Panc1 (cell line): ENCODE measurements at regions not wholly inside any gene's neighbourhood (a gene's known extent, or its start where the extent isn't known, plus 50 kb on each side); places are given as distances from the start of the nearest gene placed in this dataset.

Experiments
- POLR2AphosphoS5 ChIP-seq: IDR thresholded peaks from 2 replicates; pipeline ENCODE4 v1.6.1; 2012; ENCODE audit warnings: mild to moderate bottlenecking, low read depth, low read length, moderate library complexity
- SIN3A ChIP-seq: IDR thresholded peaks from 2 replicates; pipeline ENCODE4 v1.6.1; 2012; ENCODE audit warnings: low read depth, mild to moderate bottlenecking, low read length, moderate library complexity, borderline replicate concordance; ENCODE audit not compliant: insufficient read depth
- TF ChIP-seq, protein P1 (sequence below): fragments of 450-650 bp; IDR thresholded peaks from 2 replicates; pipeline ENCODE4 v1.5.1; 2017; ENCODE audit warnings: mild to moderate bottlenecking
- TF ChIP-seq, protein P2 (sequence below), 2 experiments: IDR thresholded peaks; 2 replicates each; pipeline ENCODE4 v1.6.1; 2011 to 2012; ENCODE audit warnings: low read depth in 2 of 2, control low read depth in 1 of 2, low read length in 1 of 2, mild to moderate bottlenecking in 1 of 2, moderate library complexity in 1 of 2; ENCODE audit not compliant: insufficient read depth in 1 of 2

DNA sequence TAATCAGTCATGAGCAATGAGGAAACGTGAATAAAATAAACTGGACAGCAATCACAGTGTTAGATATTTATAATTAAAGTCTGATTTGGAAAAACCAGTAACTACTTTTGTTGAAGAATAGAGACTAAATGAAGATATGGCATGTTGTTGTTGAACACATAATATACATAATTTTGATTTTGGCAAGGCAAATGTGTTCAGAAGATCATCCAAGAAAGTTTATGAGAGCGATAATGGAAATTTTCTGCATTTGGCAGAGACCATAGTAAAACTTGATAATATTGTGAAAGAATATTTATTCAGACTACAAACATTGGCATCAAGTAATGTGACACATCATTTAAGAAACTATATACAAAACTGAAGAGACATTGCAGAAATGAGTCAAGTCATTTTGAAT lies 620.7 kb downstream of the TMA16 start:
- TF ChIP-seq, protein P1, sequence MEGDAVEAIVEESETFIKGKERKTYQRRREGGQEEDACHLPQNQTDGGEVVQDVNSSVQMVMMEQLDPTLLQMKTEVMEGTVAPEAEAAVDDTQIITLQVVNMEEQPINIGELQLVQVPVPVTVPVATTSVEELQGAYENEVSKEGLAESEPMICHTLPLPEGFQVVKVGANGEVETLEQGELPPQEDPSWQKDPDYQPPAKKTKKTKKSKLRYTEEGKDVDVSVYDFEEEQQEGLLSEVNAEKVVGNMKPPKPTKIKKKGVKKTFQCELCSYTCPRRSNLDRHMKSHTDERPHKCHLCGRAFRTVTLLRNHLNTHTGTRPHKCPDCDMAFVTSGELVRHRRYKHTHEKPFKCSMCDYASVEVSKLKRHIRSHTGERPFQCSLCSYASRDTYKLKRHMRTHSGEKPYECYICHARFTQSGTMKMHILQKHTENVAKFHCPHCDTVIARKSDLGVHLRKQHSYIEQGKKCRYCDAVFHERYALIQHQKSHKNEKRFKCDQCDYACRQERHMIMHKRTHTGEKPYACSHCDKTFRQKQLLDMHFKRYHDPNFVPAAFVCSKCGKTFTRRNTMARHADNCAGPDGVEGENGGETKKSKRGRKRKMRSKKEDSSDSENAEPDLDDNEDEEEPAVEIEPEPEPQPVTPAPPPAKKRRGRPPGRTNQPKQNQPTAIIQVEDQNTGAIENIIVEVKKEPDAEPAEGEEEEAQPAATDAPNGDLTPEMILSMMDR = no peak
- TF ChIP-seq POLR2AphosphoS5 = no peak
- no peak for TF ChIP-seq SIN3A
- TF ChIP-seq, protein P2, sequence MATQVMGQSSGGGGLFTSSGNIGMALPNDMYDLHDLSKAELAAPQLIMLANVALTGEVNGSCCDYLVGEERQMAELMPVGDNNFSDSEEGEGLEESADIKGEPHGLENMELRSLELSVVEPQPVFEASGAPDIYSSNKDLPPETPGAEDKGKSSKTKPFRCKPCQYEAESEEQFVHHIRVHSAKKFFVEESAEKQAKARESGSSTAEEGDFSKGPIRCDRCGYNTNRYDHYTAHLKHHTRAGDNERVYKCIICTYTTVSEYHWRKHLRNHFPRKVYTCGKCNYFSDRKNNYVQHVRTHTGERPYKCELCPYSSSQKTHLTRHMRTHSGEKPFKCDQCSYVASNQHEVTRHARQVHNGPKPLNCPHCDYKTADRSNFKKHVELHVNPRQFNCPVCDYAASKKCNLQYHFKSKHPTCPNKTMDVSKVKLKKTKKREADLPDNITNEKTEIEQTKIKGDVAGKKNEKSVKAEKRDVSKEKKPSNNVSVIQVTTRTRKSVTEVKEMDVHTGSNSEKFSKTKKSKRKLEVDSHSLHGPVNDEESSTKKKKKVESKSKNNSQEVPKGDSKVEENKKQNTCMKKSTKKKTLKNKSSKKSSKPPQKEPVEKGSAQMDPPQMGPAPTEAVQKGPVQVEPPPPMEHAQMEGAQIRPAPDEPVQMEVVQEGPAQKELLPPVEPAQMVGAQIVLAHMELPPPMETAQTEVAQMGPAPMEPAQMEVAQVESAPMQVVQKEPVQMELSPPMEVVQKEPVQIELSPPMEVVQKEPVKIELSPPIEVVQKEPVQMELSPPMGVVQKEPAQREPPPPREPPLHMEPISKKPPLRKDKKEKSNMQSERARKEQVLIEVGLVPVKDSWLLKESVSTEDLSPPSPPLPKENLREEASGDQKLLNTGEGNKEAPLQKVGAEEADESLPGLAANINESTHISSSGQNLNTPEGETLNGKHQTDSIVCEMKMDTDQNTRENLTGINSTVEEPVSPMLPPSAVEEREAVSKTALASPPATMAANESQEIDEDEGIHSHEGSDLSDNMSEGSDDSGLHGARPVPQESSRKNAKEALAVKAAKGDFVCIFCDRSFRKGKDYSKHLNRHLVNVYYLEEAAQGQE (IDR thresholded peaks at IDR 0.05; ENCODE audit: insufficient read depth in 1 of 2, low read depth in 2 of 2, low read length in 1 of 2) = no peak
